Non-pigmented ciliary epithelial cell (primary cell): ENCODE measurements at regions not wholly inside any gene's neighbourhood (a gene's known extent, or its start where the extent isn't known, plus 50 kb on each side); places are given as distances from the start of the nearest gene placed in this dataset.
"Not testable (repeated sequence)": the region's sequence is repeated elsewhere in the genome, so short reads cannot be mapped to it uniquely, and the experiment has no call there.

ENCODE experiments used
- DNase-seq: peaks from one replicate; pipeline ENCODE4 v3.0.0-alpha.2; 2010; ENCODE audit warnings: low read depth

GRCh38 chr11:98155696-98156095 lies 865.1 kb upstream of the CNTN5 start:
- DNase-seq = no peak

- no peak for DNase-seq
These were observed 842.8 kb upstream of the CNTN5 start for GRCh38 chr11:98177925-98178324.

GRCh38 chr11:98180511-98180910 lies 840.2 kb upstream of the CNTN5 start:
- DNase-seq = no peak

- no peak for DNase-seq
These were observed 839.8 kb upstream of the CNTN5 start for GRCh38 chr11:98180921-98181320.

GRCh38 chr11:98183034-98183433 lies 837.7 kb upstream of the CNTN5 start:
- no peak for DNase-seq

- no peak for DNase-seq
These were observed 835.5 kb upstream of the CNTN5 start for GRCh38 chr11:98185245-98185644.

- DNase-seq = no peak
These were observed 826.1 kb upstream of the CNTN5 start for GRCh38 chr11:98194611-98195010.

GRCh38 chr11:98195300-98195699 lies 825.4 kb upstream of the CNTN5 start:
- no peak for DNase-seq

- no peak for DNase-seq
These were observed 813.7 kb upstream of the CNTN5 start for GRCh38 chr11:98207086-98207485.

- no peak for DNase-seq
These were observed 793.5 kb upstream of the CNTN5 start for GRCh38 chr11:98227278-98227677.

GRCh38 chr11:98230678-98231077 lies 790.1 kb upstream of the CNTN5 start:
- DNase-seq = no peak

- no peak for DNase-seq
These were observed 786.1 kb upstream of the CNTN5 start for GRCh38 chr11:98234698-98235097.

- DNase-seq = no peak
These were observed 776.9 kb upstream of the CNTN5 start for GRCh38 chr11:98243897-98244296.

- no peak for DNase-seq
These were observed 759.8 kb upstream of the CNTN5 start for GRCh38 chr11:98260983-98261382.

GRCh38 chr11:98277251-98277912 lies 743.4 kb upstream of the CNTN5 start:
- no peak for DNase-seq

GRCh38 chr11:98289617-98290263 lies 731.0 kb upstream of the CNTN5 start:
- no peak for DNase-seq

- no peak for DNase-seq
These were observed 724.5 kb upstream of the CNTN5 start for GRCh38 chr11:98296091-98296880.

GRCh38 chr11:98300719-98301118 lies 720.0 kb upstream of the CNTN5 start:
- no peak for DNase-seq

- no peak for DNase-seq
These were observed 712.8 kb upstream of the CNTN5 start for GRCh38 chr11:98307827-98308491.

GRCh38 chr11:98330306-98330705 lies 690.4 kb upstream of the CNTN5 start:
- DNase-seq = not testable (repeated sequence)

GRCh38 chr11:98358551-98358950 lies 662.2 kb upstream of the CNTN5 start:
- no peak for DNase-seq

- no peak for DNase-seq
These were observed 655.6 kb upstream of the CNTN5 start for GRCh38 chr11:98365190-98365589.

- no peak for DNase-seq
These were observed 654.8 kb upstream of the CNTN5 start for GRCh38 chr11:98365941-98366340.
